ENCODE measurements at regions not wholly inside any gene's neighbourhood (a gene's known extent, or its start where the extent isn't known, plus 50 kb on each side); places are given as distances from the start of the nearest gene placed in this dataset.

DNA sequence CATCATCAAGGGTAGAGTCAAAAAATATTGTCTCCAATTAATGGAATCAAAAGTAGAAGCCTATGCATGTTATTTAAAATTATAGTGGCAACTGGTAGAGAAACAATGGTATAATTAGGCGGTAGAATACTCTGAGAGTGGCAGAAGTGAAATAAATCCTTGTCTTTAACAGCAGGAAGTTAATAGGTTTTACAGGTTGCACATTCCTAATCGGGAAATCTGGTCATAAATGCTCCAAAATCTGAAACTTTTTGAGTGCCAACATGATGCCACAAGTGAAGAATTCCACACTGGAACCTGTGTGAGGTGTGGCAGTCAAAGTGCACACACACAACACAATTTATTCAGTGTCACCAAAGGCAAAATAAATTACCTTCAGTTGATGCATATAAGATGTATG lies 433.4 kb downstream of the TAF11L14 start:
- no peaks in the 10 kb centered on the region for H3K36me3 ChIP-seq (replicated peaks in 1 of 2; ENCODE audit: control insufficient read depth in 1 of 2, insufficient read depth in 2 of 2, low read length in 2 of 2)
- no peak overlapping the region for H2AFZ ChIP-seq (ENCODE audit: low read length)
- no peak overlapping the region for H3K4me2 ChIP-seq (ENCODE audit: low read depth, low read length)
- H3K4me1 ChIP-seq (ENCODE audit: insufficient read depth, low read length): no peaks in the 10 kb centered on the region
- no peak for DNase-seq (ENCODE audit: low spot score)
- CTCF ChIA-PET (ENCODE audit: low intra/inter-chr PET ratio, low total read pairs): no interaction called here
- FAIRE-seq: no peak
- peaks cover 85% of the 10 kb centered on the region for H3K9me3 ChIP-seq (ENCODE audit: low read length)
- ATAC-seq: no peak
- in situ Hi-C loops (cut with HindIII; ENCODE audit: extremely low pct_ligation_motif_present, low pct_unique_long_range_greater_than_20kb): no loop called here
- H3K27ac ChIP-seq (ENCODE audit: extremely low read length, insufficient read depth, low read length): no peak overlapping the region
- H4K20me1 ChIP-seq (ENCODE audit: insufficient read depth, low read length): no peaks in the 10 kb centered on the region
- no peak overlapping the region for H3K4me3 ChIP-seq (replicated peaks in 1 of 3; ENCODE audit: insufficient read depth in 1 of 3, low read depth in 2 of 3, low read length in 3 of 3)
- WGBS (ENCODE audit: low lambda C conversion rate): 0% methylated on average over 2 of the region's 2 CpGs
- no TSS peak for BruUV-seq (replicated peaks)
- POLR2A ChIA-PET: no interaction called here
- H3K9ac ChIP-seq (ENCODE audit: insufficient read depth, low read depth, low read length): no peak overlapping the region
- H3K27me3 ChIP-seq (ENCODE audit: control insufficient read depth in 1 of 2, insufficient read depth in 2 of 2, low read length in 2 of 2): no peaks in the 10 kb centered on the region
- TF ChIP-seq ZNF704 (CRISPR knock-in tag; IDR thresholded peaks at IDR 0.05; ENCODE audit: borderline replicate concordance) (no peak), MTA3 (CRISPR knock-in tag; IDR thresholded peaks at IDR 0.05) (no peak), ZNF543 (CRISPR knock-in tag; IDR thresholded peaks at IDR 0.05) (no peak), POGZ (CRISPR knock-in tag; IDR thresholded peaks at IDR 0.05) (no peak), HMG20B (CRISPR knock-in tag; conservative IDR thresholded peaks at IDR 0.05) (no peak), PRDM4 (CRISPR knock-in tag; IDR thresholded peaks at IDR 0.05; ENCODE audit: borderline replicate concordance) (no peak), SRF (IDR thresholded peaks at IDR 0.05; ENCODE audit: low read depth, low read length) (no peak)
- TF ChIP-seq, protein P1, sequence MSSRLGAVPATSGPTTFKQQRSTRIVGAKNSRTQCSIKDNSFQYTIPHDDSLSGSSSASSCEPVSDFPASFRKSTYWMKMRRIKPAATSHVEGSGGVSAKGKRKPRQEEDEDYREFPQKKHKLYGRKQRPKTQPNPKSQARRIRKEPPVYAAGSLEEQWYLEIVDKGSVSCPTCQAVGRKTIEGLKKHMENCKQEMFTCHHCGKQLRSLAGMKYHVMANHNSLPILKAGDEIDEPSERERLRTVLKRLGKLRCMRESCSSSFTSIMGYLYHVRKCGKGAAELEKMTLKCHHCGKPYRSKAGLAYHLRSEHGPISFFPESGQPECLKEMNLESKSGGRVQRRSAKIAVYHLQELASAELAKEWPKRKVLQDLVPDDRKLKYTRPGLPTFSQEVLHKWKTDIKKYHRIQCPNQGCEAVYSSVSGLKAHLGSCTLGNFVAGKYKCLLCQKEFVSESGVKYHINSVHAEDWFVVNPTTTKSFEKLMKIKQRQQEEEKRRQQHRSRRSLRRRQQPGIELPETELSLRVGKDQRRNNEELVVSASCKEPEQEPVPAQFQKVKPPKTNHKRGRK (CRISPR knock-in tag; IDR thresholded peaks at IDR 0.05): no peak
- TF ChIP-seq, protein P2, sequence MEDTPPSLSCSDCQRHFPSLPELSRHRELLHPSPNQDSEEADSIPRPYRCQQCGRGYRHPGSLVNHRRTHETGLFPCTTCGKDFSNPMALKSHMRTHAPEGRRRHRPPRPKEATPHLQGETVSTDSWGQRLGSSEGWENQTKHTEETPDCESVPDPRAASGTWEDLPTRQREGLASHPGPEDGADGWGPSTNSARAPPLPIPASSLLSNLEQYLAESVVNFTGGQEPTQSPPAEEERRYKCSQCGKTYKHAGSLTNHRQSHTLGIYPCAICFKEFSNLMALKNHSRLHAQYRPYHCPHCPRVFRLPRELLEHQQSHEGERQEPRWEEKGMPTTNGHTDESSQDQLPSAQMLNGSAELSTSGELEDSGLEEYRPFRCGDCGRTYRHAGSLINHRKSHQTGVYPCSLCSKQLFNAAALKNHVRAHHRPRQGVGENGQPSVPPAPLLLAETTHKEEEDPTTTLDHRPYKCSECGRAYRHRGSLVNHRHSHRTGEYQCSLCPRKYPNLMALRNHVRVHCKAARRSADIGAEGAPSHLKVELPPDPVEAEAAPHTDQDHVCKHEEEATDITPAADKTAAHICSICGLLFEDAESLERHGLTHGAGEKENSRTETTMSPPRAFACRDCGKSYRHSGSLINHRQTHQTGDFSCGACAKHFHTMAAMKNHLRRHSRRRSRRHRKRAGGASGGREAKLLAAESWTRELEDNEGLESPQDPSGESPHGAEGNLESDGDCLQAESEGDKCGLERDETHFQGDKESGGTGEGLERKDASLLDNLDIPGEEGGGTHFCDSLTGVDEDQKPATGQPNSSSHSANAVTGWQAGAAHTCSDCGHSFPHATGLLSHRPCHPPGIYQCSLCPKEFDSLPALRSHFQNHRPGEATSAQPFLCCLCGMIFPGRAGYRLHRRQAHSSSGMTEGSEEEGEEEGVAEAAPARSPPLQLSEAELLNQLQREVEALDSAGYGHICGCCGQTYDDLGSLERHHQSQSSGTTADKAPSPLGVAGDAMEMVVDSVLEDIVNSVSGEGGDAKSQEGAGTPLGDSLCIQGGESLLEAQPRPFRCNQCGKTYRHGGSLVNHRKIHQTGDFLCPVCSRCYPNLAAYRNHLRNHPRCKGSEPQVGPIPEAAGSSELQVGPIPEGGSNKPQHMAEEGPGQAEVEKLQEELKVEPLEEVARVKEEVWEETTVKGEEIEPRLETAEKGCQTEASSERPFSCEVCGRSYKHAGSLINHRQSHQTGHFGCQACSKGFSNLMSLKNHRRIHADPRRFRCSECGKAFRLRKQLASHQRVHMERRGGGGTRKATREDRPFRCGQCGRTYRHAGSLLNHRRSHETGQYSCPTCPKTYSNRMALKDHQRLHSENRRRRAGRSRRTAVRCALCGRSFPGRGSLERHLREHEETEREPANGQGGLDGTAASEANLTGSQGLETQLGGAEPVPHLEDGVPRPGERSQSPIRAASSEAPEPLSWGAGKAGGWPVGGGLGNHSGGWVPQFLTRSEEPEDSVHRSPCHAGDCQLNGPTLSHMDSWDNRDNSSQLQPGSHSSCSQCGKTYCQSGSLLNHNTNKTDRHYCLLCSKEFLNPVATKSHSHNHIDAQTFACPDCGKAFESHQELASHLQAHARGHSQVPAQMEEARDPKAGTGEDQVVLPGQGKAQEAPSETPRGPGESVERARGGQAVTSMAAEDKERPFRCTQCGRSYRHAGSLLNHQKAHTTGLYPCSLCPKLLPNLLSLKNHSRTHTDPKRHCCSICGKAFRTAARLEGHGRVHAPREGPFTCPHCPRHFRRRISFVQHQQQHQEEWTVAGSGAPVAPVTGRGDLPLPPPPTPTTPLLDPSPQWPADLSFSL (CRISPR knock-in tag; IDR thresholded peaks at IDR 0.05): no peak
- intact Hi-C loops (cut with micrococcal nuclease; ENCODE audit: unreplicated experiment): no loop called here
- H3K79me2 ChIP-seq (ENCODE audit: insufficient read depth, low read length): no peaks in the 10 kb centered on the region

Measured in HepG2 (cell line).